ENCODE measurements at regions not wholly inside any gene's neighbourhood (a gene's known extent, or its start where the extent isn't known, plus 50 kb on each side); places are given as distances from the start of the nearest gene placed in this dataset.
A peak's percentile ranks its signal among the peaks of the same experiment; 100 is the strongest.
"Not testable (repeated sequence)": the region's sequence is repeated elsewhere in the genome, so short reads cannot be mapped to it uniquely, and the experiment has no call there.

GRCh38 chr5:163355811-163356210 is 81.6 kb upstream of the CCNG1 start:
- DNase-seq (ENCODE audit: low spot score): not testable (repeated sequence)

GRCh38 chr5:163357636-163358035 is 79.8 kb upstream of the CCNG1 start:
- DNase-seq (ENCODE audit: low spot score): no peak

DNA sequence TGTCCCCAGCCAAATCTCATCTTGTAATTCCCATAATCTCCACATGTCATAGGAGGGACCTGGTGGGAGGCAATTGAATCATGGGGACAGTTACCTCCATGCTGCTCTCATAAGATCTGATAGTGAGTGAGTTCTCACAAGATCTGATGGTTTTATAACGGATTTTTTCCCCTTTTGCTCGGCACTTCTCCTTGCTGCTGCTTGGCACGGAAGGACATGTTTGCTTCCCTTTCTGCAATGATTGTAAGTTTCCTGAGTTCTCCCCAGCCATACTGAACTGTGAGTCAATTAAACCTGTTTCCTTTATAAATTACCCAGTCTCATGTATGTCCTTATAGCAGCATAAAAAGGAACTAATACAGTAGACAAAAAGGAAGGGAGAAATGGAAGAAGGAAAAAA is 76.7 kb upstream of the CCNG1 start:
- no peak for DNase-seq (ENCODE audit: low spot score)

- DNase-seq (ENCODE audit: low spot score): no peak
Observed at GRCh38 chr5:163361450-163361849, 75.9 kb upstream of the CCNG1 start.

DNA sequence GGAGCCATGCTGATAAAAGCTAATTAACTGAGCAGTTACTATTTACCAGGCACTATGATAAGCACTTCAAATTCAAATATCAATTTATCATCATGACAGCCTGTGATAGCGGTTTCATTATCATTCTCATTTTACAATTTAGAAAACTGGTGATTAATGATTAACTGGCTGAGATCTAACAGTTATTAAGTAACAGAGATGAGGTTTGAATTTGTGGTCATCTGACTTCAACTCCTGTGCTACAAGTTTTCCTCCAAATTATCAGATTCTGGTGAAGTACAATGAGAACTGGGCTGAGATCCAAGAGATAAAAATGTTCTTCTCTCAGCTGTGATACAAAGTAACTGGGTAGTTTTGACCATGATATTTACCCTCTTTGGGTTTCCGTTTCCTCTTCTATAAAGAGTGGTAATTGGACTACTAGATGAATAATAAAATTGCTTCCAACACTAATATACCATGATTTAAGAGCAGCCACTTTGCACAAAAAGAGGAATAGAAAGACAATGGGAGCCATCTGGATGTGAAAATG is 74.5 kb upstream of the CCNG1 start:
- no peak for DNase-seq (ENCODE audit: low spot score)

DNA sequence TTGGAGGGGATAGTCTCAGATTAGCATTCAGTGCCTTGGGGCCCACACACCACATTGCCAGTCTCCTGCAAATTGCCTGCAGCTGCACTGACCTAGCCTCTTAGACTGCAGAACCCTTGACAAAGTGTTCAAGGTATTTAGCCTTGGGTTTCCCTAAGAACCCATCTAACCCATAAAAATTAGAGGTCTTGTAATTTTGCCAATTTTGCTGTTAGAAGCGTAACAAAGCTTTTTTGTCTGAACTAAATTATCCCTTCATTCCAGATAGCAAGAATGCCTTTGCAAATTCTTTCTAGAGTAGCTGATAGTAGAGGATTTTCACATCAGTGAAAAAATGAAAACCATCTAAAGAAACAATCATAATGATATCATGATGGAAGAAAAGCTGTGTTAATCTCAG is 74.0 kb upstream of the CCNG1 start:
- no peak for DNase-seq (ENCODE audit: low spot score)

- DNase-seq (ENCODE audit: low spot score): no peak
Observed at GRCh38 chr5:163366757-163367156, 70.6 kb upstream of the CCNG1 start.

- DNase-seq (ENCODE audit: low spot score): no peak
Observed at GRCh38 chr5:163369776-163370385, 67.5 kb upstream of the CCNG1 start.

DNA sequence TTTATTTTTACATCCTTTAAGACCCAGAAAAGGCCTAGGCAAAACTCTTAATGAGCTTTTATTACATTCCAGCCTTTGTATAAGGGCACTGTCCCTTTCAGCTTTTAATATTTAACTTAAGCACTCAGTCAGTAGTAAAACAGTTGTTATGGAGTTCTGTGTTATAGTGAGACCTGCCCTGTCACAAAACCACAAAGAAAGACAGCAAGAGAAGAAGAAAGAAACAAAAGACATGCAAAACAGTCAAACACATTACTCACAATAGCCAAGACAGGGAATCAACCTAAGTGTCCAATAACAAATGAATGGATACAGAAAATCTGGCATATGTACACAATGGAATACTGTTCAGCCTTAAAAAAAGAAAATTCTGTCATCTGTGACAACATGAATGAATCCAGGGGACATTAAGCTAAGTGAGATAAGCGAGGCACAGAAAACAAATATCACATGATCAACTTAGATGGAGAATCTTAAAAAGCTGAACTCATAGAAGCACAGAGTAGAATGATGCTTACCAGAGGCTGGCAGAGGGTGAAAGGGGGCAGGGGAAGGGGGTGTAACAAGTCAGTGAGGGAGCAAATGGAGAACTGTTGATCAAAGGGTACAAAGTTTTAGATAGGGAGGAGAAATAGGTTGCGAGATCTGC is 63.8 kb upstream of the CCNG1 start:
- no peak for DNase-seq (ENCODE audit: low spot score)

- no peak for DNase-seq (ENCODE audit: low spot score)
Observed at GRCh38 chr5:163377982-163378381, 59.4 kb upstream of the CCNG1 start.

- peak; percentile 44 for DNase-seq (ENCODE audit: low spot score)
Observed at GRCh38 chr5:163379298-163380155, 57.9 kb upstream of the CCNG1 start.

DNA sequence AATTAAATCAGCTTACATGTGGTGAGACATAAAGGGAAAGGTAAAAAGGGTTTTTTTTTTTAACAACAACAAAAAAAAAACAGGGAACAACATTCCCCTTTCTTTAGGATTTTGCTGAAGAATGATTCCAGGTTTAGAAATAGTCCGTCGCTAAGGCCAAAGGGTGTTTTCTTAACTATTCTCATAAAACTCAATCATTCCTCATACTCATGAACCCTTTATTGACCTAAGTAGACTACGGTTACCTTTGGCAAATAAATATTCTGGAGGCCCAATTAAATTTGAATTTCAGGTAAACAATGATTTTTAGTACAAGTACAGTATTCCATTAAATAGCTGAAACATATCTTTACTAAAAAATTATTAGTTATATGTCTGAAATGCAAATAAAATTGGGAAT is 55.6 kb upstream of the CCNG1 start:
- DNase-seq (ENCODE audit: low spot score): no peak

GRCh38 chr5:163383754-163384153 is 53.6 kb upstream of the CCNG1 start:
- no peak for DNase-seq (ENCODE audit: low spot score)

DNA sequence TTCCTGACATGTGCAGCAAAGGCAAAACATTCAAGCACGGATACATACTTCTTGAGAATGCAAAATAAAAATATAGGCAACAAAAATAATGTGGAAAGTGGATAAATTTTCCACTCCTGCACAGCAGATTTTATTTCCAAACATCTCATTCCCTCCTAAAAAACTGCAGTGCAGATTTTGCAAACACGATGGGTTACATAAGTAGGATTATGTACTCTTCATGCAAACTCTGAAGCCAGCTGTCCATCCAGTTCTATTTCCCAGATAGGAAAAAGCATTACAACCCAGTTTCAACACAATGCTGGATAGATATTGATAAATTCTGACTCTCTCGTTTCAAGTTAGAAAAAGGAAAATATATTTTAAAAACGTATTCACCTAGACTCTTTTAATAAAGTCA is 52.7 kb upstream of the CCNG1 start:
- DNase-seq (ENCODE audit: low spot score): no peak

DNA sequence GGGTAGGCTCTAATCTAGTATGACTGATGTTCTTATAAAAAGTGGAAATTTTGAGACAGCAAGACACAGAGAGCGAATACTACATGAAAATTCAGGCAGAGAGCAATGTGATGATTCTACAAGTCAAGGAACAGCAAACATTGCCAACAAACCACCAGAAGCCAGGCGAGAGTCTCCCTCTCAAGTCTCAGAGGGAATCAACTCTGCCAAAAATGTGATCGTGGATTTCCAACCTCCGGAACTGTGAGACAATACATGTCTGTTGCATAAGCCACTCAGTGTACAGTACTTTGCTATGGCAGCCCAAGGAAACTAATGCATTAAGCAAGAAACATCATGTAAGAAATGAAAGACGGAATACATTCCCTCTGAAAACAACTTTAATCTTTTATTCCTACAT is 52.1 kb upstream of the CCNG1 start:
- DNase-seq (ENCODE audit: low spot score): no peak

DNA sequence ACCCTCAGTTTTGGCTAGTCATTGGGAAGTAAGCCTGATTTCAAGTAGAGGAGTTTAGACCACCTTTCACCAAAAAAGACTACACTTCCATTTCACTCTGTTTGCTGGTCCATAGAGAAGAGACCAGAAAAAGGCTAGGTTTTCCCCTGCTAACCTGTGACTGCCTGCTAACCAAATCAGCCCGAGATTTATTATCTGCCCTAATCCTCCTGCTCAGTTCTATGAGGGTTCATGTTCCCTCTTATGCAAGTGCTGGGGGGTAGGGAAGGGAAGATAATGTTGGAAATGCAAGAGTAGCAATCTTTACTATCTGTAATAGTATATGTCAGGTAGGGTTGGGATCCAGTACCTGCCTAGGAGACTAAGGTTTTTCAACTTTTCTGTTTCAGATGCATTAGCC is 51.6 kb upstream of the CCNG1 start:
- no peak for DNase-seq (ENCODE audit: low spot score)

GRCh38 chr5:163386352-163386751 is 51.0 kb upstream of the CCNG1 start:
- no peak for DNase-seq (ENCODE audit: low spot score)

DNA sequence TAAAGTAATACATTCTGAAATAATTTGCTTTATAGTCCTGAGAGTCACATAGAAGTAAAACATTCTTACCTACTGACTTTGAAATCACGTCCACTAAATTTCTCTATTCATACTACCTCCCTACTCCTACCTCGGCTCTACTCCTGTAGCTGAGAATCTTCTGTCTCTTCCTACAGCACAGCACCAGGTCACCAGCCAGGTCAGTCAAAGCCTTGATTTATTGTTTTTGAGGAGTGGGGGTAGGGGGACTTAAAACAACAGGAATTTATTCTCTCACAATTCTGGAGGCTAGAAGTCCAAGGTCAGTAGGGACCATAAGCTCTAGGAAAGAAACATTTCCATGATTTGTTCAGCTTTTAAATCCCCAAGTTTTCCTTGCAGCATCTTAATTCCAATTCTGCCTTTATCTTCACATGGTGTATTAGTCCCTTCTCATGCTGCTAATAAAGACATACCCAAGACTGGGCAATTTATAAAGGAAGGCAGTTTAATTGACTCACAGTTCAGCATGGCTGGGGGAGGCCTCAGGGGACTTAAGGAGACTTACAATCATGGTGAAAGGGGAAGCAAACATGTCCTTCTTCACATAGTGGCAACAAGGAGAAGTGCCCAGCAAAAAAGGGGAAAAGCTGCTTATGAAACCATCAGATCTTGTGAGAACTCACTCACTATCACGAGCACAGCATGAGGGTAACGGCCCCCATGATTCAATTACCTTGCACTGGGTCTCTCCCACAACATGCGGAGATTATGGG is 49.6 kb upstream of the CCNG1 start:
- no peak for DNase-seq (ENCODE audit: low spot score)

Data from mucosa of gallbladder (tissue), 1 donor.